ENCODE measurements at regions not wholly inside any gene's neighbourhood (a gene's known extent, or its start where the extent isn't known, plus 50 kb on each side); places are given as distances from the start of the nearest gene placed in this dataset.

GRCh38 chr6:44558024-44558831 is 170.7 kb downstream of the CDC5L start:
- TF ChIP-seq POLR2A (IDR thresholded peaks at IDR 0.05), result no peak
- no peak for TF ChIP-seq CTCF (IDR thresholded peaks at IDR 0.05 in 8 of 11, conservative IDR thresholded peaks at IDR 0.05 in 3 of 11)
- TF ChIP-seq POLR2AphosphoS5 (IDR thresholded peaks at IDR 0.05), result no peak
